GM21447 (cell line): ENCODE measurements at regions not wholly inside any gene's neighbourhood (a gene's known extent, or its start where the extent isn't known, plus 50 kb on each side); places are given as distances from the start of the nearest gene placed in this dataset.

ENCODE experiments used
- ATAC-seq: cut with Tn5 transposase; IDR thresholded peaks from one replicate; pipeline ENCODE4 v1.9.1; 2021; ENCODE audit not compliant: unreplicated experiment

GRCh38 chr18:32621034-32621433 lies 150.4 kb upstream of the GAREM1 start:
- no peak for ATAC-seq

GRCh38 chr18:32618546-32618945 lies 147.9 kb upstream of the GAREM1 start:
- no peak for ATAC-seq

- ATAC-seq, result no peak
These were observed 143.1 kb upstream of the GAREM1 start for GRCh38 chr18:32613821-32614220.

- no peak for ATAC-seq
These were observed 142.0 kb upstream of the GAREM1 start for GRCh38 chr18:32612651-32613050.

DNA sequence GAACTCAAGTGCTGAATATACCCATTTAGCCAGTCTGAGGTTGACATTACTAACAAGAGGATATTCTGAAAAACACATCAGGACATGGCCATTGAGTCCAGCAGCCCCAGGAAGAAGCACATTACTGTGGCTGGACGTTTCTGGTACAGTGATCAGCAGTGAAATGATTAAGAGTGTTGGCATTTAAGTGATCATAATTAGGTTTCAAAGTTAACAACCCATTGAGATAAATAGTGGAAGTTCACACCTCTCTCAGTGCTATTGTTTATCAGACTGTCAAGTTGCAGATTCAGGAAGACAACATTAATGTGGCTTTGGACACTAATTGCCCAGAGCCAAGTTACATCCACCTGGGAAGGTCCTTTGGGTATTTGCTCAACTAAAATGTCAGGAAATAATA lies 139.5 kb upstream of the GAREM1 start:
- ATAC-seq, result no peak

GRCh38 chr18:32607816-32608215 lies 137.1 kb upstream of the GAREM1 start:
- no peak for ATAC-seq

- ATAC-seq, result no peak
These were observed 127.5 kb upstream of the GAREM1 start for GRCh38 chr18:32598144-32598543.

- ATAC-seq, result no peak
These were observed 125.8 kb upstream of the GAREM1 start for GRCh38 chr18:32596501-32596900.

DNA sequence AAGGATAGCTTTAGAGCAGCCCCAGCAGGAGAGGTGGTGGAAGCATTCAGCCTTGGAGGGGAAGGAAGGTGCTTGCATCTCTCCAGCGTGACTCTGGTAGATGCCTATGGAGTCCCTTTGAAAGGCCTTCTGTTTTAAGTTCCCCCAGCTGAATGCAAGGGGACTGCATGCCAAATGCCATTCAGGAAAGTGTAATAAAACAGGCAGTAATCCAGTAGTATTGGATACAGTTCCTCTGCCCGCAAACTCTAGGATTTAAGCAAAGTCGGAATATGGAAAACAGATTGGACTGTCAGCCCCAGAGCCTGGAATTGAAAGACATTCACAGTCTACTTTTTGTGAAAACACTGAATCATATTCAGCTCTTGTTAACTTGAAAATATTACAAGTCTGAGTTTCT lies 125.2 kb upstream of the GAREM1 start:
- no peak for ATAC-seq

DNA sequence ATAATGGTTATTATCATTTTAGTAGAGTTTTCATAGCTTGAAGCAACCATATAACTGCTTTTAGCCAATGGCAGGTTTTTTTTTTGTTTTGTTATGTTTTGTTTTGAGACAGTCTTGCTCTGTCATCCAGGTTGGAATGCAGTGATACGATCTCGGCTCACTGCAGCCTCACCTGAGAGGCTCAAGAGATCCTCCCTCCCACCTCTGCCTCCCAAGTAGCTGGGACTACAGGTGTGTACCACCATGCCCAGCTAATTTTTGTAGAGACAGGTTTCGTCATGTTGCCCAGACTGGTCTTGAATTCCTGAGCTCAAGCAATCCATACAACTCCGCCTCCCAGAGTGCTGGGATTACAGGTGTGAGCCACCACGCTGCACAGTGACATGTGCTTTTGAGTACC lies 117.5 kb upstream of the GAREM1 start:
- no peak for ATAC-seq

DNA sequence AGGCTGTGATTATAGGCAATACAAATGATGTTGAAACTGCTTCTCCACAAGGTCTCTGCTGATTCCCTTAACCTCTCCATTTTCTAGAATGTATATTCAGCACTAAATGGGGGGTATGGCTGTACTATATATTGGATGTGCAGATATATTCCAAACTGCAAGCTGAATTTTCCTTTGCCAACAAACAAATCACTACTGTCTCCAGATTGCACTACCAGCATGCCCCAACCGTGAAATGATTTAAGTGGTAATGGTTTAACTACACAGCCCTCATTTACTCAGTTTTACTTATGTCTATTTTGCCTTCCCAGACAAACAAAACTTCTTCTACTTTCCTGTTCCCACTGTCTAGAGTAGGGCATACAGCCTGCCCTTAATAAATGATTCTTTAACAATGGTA lies 112.7 kb upstream of the GAREM1 start:
- ATAC-seq, result no peak

GRCh38 chr18:32582455-32582854 lies 111.8 kb upstream of the GAREM1 start:
- ATAC-seq, result no peak

DNA sequence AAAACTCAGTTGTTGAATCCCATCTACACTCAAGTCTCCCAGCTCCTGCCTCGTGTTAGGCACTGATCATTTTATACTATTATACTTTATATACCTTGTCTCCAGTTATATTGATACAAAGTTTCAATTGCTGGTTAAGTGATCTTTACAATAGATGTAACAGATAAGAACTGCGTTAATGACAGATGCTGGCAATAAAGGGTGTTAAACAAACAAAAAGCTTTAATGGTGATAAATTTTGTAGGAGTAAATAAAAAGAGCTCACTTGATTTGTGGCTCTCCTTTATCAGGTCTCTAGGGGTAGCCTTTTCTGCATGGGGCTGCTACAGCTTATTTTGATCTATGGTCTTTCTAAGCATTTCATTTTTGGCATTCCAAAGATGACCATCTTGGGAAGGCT lies 106.9 kb upstream of the GAREM1 start:
- ATAC-seq, result no peak

DNA sequence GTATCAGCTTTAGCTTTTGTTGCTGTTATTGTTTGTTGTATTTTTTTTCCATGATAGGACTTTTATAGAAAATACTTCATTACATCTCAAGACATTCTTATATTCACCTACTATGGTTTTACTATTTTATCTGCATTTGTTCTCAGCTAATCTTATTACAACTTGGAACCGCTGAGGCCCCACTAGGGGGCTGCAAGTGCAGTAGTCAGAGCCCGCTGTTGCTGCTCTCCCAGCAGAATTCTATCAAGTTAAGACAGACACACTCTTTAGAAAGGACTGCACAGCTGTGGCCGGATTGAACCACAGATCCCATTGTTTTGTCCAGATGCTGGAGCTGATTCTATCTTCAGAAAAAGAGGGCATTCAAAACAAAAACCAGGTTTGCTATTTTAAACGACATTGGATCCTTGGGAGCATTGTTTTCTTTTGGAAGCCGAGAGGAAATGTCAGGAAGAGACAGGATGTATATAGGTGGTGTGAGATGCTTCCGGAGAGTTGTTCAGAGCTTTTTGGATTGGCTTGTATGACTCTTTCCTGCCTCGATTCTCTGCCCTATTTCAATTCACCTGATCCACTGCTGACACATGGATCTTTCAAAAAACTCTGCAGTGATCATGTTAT lies 105.7 kb upstream of the GAREM1 start:
- no peak for ATAC-seq

DNA sequence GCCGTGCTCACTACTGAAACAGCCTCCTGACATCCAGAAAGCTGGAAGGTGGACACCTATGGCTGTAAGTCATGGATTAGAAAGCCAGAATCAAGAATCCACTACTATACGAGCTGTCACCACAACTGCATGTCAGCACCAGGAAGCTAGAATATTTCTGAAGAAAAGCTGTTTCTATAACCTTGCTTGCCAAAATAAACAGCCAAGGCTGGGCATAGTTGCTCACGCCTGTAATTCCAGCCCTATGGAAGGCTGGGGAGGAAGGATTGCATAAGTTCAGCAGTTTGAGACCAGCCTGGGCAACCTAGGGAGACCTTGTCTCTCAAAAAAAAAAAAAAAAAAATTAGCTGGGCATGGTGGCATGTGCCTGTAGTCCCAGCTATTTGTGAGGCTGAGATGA lies 96.3 kb upstream of the GAREM1 start:
- ATAC-seq, result no peak

DNA sequence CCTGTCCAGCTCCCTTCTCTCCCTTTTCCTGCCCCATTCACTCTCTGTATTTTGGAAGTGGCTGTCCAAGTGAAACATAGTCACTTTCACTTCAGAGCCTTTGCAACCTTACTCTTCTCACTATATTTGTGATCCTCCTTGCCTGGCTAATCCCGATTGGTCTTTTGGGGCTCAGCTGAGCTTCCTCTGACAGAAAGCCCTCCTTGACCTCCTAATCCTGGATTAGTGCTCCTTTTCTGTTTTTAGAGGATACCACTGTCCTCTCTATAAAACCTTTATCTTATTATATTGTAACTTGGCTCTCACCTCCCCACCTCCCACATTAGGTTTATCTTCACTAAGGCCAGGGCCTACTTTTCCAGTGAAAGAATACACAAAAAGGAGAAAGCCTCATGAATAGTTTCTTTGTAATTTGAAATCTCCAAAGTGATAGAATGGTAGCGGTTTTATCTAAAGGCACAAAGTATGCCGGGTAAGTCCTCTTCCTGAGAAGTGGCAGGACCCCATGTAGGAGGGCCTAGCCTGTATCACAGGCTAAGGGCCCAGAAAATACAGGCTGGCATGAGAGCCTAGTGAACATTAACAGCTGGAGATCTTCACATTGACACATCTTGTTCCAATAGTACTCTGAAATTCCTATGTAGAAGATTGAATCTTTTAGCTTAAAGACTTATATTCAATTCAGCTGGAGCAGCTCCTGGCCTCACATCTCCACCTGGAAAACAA lies 83.1 kb upstream of the GAREM1 start:
- no peak for ATAC-seq

- no peak for ATAC-seq
These were observed 82.5 kb upstream of the GAREM1 start for GRCh38 chr18:32553174-32553573.

- ATAC-seq, result peak; percentile 82
These were observed 81.8 kb upstream of the GAREM1 start for GRCh38 chr18:32552421-32553030.

GRCh38 chr18:32550963-32551362 lies 80.3 kb upstream of the GAREM1 start:
- no peak for ATAC-seq

GRCh38 chr18:32549248-32550110 lies 78.8 kb upstream of the GAREM1 start:
- ATAC-seq, result peak; percentile 55

- no peak for ATAC-seq
These were observed 78.0 kb upstream of the GAREM1 start for GRCh38 chr18:32548688-32549087.

GRCh38 chr18:32545631-32546030 lies 74.9 kb upstream of the GAREM1 start:
- ATAC-seq, result no peak
